B cell (primary cell): ENCODE measurements at regions not wholly inside any gene's neighbourhood (a gene's known extent, or its start where the extent isn't known, plus 50 kb on each side); places are given as distances from the start of the nearest gene placed in this dataset.

Experiments used
- ATAC-seq: fragments of 200-7000 bp; cut with Tn5 transposase; one replicate; pipeline ENCODE4 v1.10.0; 2021; ENCODE audit warnings: low read depth, mild to moderate bottlenecking, moderate number of reproducible peaks, moderate library complexity
- CTCF ChIA-PET: fragments of 350-600 bp; sonication (Branson Sonifier 250); formaldehyde crosslinking; loops from one replicate; lab custom pipeline; 2021; ENCODE audit warnings: antibody characterized with exemption, inconsistent platforms; lab: Charles Lee
- POLR2A ChIA-PET: fragments of 350-600 bp; sonication (Branson Sonifier 250); formaldehyde crosslinking; loops from one replicate; lab custom pipeline; 2021; ENCODE audit warnings: antibody characterized with exemption; lab: Charles Lee
- DNase-seq: peaks from one replicate; pipeline ENCODE4 v3.0.0; 2013
- H2AFZ ChIP-seq: 2 replicates; pipeline ENCODE4 v1.6.1; 2012; ENCODE audit warnings: mild to moderate bottlenecking, low read depth, low read length; ENCODE audit not compliant: insufficient read depth, poor library complexity, severe bottlenecking
- H3K27ac ChIP-seq, 2 donors: 1 replicate in 1 of 2; 2 replicates in 1 of 2; pipeline ENCODE4 v1.5.1; 2012 to 2013; ENCODE audit warnings: low read length in 2 of 2, mild to moderate bottlenecking in 2 of 2, moderate library complexity in 1 of 2
- H3K27me3 ChIP-seq, 4 experiments: fragments of 200-600 bp in 1 of 4; sonication (generic) in 1 of 4; replicated peaks in 1 of 4; 1 replicate in 2 of 4; 2 replicates in 2 of 4; pipeline versions ENCODE4 v1.6.1 to v1.7.0; 2013 to 2016; ENCODE audit warnings: low read length in 3 of 4, mild to moderate bottlenecking in 2 of 4, mixed read lengths in 1 of 4, moderate library complexity in 1 of 4; ENCODE audit not compliant: insufficient read depth in 4 of 4, control insufficient read depth in 3 of 4; ENCODE audit errors: control extremely low read depth in 1 of 4
- H3K36me3 ChIP-seq, 2 experiments: replicated peaks in 1 of 2; 1 replicate in 1 of 2; 2 replicates in 1 of 2; pipeline versions ENCODE4 v1.6.1 to v1.7.1; 2013; ENCODE audit warnings: low read length in 1 of 2; ENCODE audit not compliant: insufficient read depth in 2 of 2, control insufficient read depth in 1 of 2; ENCODE audit errors: control extremely low read depth in 1 of 2, extremely low read depth in 1 of 2
- H3K4me1 ChIP-seq, 2 donors: fragments of 200-600 bp in 1 of 2; sonication (generic) in 1 of 2; 1 replicate in 1 of 2; 2 replicates in 1 of 2; pipeline versions ENCODE4 v1.5.1 to v1.6.1; 2013 to 2017; ENCODE audit warnings: low read length in 2 of 2; ENCODE audit not compliant: control insufficient read depth in 2 of 2, insufficient read depth in 2 of 2
- H3K4me2 ChIP-seq: replicated peaks from 2 replicates; pipeline ENCODE3; 2012; ENCODE audit warnings: mild to moderate bottlenecking, low read depth, low read length; ENCODE audit not compliant: poor library complexity, severe bottlenecking
- H3K4me3 ChIP-seq, 5 experiments: fragments of 200-600 bp in 1 of 5; sonication (generic) in 1 of 5; 1 replicate in 3 of 5; 2 replicates in 2 of 5; pipeline versions ENCODE4 v1.5.1 to v1.7.0; 2011 to 2016; ENCODE audit warnings: low read length in 4 of 5, mild to moderate bottlenecking in 4 of 5, low read depth in 2 of 5, control low read depth in 1 of 5, moderate library complexity in 1 of 5; ENCODE audit not compliant: insufficient read depth in 1 of 5; ENCODE audit errors: control extremely low read depth in 1 of 5, extremely low read depth in 1 of 5
- H3K79me2 ChIP-seq: fragments of 200-600 bp; sonication (generic); one replicate; pipeline ENCODE4 v1.6.0; 2016; ENCODE audit warnings: low read length; ENCODE audit not compliant: control insufficient read depth, insufficient read depth
- H3K9ac ChIP-seq: fragments of 200-600 bp; sonication (generic); 2 replicates; pipeline ENCODE4 v1.6.1; 2017; ENCODE audit warnings: mild to moderate bottlenecking, low read length, moderate library complexity
- H3K9me3 ChIP-seq, 3 donors: one replicate each; pipeline versions ENCODE4 v1.6.1 to v1.7.1; 2013; ENCODE audit warnings: low read length in 2 of 3; ENCODE audit not compliant: control insufficient read depth in 2 of 3, insufficient read depth in 1 of 3; ENCODE audit errors: control extremely low read depth in 1 of 3
- H4K20me1 ChIP-seq: 2 replicates; pipeline ENCODE4 v1.6.0; 2012; ENCODE audit warnings: mild to moderate bottlenecking, low read length; ENCODE audit not compliant: insufficient read depth, control insufficient read depth, poor library complexity, severe bottlenecking
- H3K27ac Mint-ChIP-seq: one replicate; pipeline ENCODE4 v1.8.0; 2021; ENCODE audit warnings: mixed read lengths
- H3K27me3 Mint-ChIP-seq: one replicate; pipeline ENCODE4 v1.8.0; 2021; ENCODE audit warnings: mixed read lengths
- H3K4me1 Mint-ChIP-seq: one replicate; pipeline ENCODE4 v1.8.0; 2021; ENCODE audit warnings: mixed read lengths
- H3K4me3 Mint-ChIP-seq: one replicate; pipeline ENCODE4 v1.8.0; 2021; ENCODE audit warnings: mixed read lengths
- H3K9me3 Mint-ChIP-seq: one replicate; pipeline ENCODE4 v1.8.0; 2022; ENCODE audit warnings: mixed read lengths; ENCODE audit not compliant: insufficient read depth
- EZH2 ChIP-seq: IDR thresholded peaks from 2 replicates; pipeline ENCODE4 v1.6.1; 2012; ENCODE audit warnings: borderline replicate concordance, low read depth, mild to moderate bottlenecking, moderate library complexity, low read length; ENCODE audit not compliant: insufficient read depth, poor library complexity, severe bottlenecking
- WGBS: methylation state at CpG from one replicate; pipeline ENCODE4 v1.1.5; 2013; ENCODE audit warnings: missing lambda C conversion rate; ENCODE audit not compliant: insufficient coverage; 5-methylcytosine and 5-hydroxymethylcytosine counted together
- intact Hi-C: fragments of 100-400 bp; cut with micrococcal nuclease; formaldehyde crosslinking; loops from one replicate; pipeline ENCODE4 v1.10.0; 2022
- TF ChIP-seq, protein P1 (sequence below): fragments of 200-600 bp; IDR thresholded peaks from one replicate; pipeline ENCODE4 v1.8.0; 2022; ENCODE audit warnings: antibody characterized with exemption, mild to moderate bottlenecking

DNA sequence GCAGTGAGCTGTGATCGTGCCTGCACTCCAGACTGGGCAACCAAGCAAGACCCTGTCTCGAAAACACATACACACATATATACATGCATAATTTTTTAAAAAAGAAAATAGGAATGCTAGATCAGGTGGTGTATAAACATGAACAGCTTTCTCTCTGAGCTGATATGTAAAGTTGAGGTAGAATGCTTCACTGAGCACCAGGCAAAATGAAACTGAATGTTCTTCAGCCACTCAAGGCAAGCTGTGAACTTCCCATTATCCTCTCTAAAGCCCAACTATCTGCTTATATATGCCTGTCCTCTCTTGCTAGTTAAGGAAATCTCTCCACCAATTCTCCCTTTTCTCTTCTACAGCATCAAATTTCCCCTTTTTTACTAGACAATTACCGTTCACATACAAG, 93.0 kb downstream of the NUF2 start:
- peak overlapping the region; percentile 20 for H3K4me3 Mint-ChIP-seq
- POLR2A ChIA-PET: no interaction called here
- H3K4me1 Mint-ChIP-seq: peaks cover 20% of the 10 kb centered on the region
- Histone ChIP-seq H3K4me2 (peak overlapping the region; percentile 19), H3K9ac (no peak overlapping the region), H3K79me2 (no peaks in the 10 kb centered on the region), H3K27me3 (peaks cover 0 to 3% (median 2%) of the 10 kb centered on the region in 4 experiments), H4K20me1 (no peaks in the 10 kb centered on the region), H2AFZ (peak overlapping the region; percentile 3), H3K27ac (no peak overlapping the region), H3K9me3 (no peaks in the 10 kb centered on the region), H3K4me1 (peaks cover 8 to 14% of the 10 kb centered on the region in 2 donors), H3K4me3 (no peak overlapping the region), H3K36me3 (no peaks in the 10 kb centered on the region)
- ATAC-seq (peak; percentile 21), DNase-seq (peak; percentile 32)
- H3K27me3 Mint-ChIP-seq: peaks cover 5% of the 10 kb centered on the region
- CTCF ChIA-PET: interaction anchor here (1.3 kb wide), 1 partner anchor 10 kb away, joined by 3 read pairs; no protein-coding TSS in a partner anchor
- no CpG with 5 or more reads among the region's 3 CpGs for WGBS
- no peak for TF ChIP-seq EZH2
- TF ChIP-seq, protein P1, sequence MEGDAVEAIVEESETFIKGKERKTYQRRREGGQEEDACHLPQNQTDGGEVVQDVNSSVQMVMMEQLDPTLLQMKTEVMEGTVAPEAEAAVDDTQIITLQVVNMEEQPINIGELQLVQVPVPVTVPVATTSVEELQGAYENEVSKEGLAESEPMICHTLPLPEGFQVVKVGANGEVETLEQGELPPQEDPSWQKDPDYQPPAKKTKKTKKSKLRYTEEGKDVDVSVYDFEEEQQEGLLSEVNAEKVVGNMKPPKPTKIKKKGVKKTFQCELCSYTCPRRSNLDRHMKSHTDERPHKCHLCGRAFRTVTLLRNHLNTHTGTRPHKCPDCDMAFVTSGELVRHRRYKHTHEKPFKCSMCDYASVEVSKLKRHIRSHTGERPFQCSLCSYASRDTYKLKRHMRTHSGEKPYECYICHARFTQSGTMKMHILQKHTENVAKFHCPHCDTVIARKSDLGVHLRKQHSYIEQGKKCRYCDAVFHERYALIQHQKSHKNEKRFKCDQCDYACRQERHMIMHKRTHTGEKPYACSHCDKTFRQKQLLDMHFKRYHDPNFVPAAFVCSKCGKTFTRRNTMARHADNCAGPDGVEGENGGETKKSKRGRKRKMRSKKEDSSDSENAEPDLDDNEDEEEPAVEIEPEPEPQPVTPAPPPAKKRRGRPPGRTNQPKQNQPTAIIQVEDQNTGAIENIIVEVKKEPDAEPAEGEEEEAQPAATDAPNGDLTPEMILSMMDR: no peak
- no peaks in the 10 kb centered on the region for H3K9me3 Mint-ChIP-seq
- intact Hi-C loops: loop anchor here (10.0 kb wide), 1 partner anchor 1200 kb away; no protein-coding TSS in a partner anchor
- no peak overlapping the region for H3K27ac Mint-ChIP-seq

DNA sequence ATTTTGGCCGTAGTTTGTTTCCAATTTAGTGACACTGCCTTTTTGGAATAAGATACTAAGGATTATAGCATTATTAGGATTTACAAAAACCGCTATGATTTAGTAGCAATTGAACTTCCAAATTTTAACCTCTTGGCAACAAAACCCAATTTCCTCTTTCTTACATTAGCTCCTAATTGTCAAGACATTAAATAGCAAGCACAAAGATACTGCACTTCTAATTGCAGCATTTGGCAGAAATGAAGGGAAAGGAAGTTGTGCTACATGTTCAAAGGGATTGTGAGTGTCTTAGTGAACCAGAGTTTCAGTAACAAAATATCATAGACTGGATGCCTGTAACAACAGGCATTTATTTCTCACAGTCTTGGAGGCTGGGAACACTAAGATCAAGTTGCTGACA, 99.9 kb downstream of the NUF2 start:
- H3K4me3 Mint-ChIP-seq: no peak overlapping the region
- intact Hi-C loops: no loop called here
- no peak for TF ChIP-seq EZH2
- TF ChIP-seq, protein P1: no peak
- H3K79me2 ChIP-seq: no peaks in the 10 kb centered on the region
- WGBS: no CpG with 5 or more reads among the region's 2 CpGs
- no peak overlapping the region for H3K4me2 ChIP-seq
- no peak overlapping the region for H3K4me3 ChIP-seq
- peaks cover 0 to 3% (median 0%) of the 10 kb centered on the region in 4 experiments for H3K27me3 ChIP-seq
- H3K27me3 Mint-ChIP-seq: peaks cover 3% of the 10 kb centered on the region
- no peak overlapping the region for H2AFZ ChIP-seq
- no peak overlapping the region for H3K27ac ChIP-seq
- no peaks in the 10 kb centered on the region for H3K9me3 Mint-ChIP-seq
- ATAC-seq (no peak), DNase-seq (no peak)
- no peak overlapping the region for H3K9ac ChIP-seq
- no peak overlapping the region for H3K27ac Mint-ChIP-seq
- no peaks in the 10 kb centered on the region for H4K20me1 ChIP-seq
- ChIA-PET CTCF (no interaction called here), POLR2A (no interaction called here)
- no peaks in the 10 kb centered on the region for H3K4me1 Mint-ChIP-seq
- no peaks in the 10 kb centered on the region for H3K9me3 ChIP-seq
- no peaks in the 10 kb centered on the region for H3K4me1 ChIP-seq
- no peaks in the 10 kb centered on the region for H3K36me3 ChIP-seq
